ENCODE measurements at regions not wholly inside any gene's neighbourhood (a gene's known extent, or its start where the extent isn't known, plus 50 kb on each side); places are given as distances from the start of the nearest gene placed in this dataset.

DNA sequence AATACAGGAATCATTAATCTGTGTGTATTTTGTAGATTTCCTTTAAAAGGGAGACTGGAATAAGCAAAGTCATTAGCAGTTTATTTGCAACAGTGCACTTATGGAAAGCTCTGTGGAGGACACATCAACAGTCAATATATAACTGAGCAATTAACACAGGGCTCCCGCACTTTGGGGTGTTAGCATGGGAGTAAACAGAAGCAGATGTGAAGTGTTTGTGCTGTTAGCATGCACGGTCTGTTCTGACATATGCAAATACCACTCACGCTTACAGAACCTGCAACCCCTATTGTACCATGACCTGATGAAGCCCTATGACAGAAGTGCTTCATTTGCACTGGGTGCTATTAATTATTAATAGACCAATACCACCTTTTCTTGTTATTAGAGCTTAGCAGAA, 118.9 kb downstream of the PPP1R3A start:
- TF ChIP-seq, protein P1, sequence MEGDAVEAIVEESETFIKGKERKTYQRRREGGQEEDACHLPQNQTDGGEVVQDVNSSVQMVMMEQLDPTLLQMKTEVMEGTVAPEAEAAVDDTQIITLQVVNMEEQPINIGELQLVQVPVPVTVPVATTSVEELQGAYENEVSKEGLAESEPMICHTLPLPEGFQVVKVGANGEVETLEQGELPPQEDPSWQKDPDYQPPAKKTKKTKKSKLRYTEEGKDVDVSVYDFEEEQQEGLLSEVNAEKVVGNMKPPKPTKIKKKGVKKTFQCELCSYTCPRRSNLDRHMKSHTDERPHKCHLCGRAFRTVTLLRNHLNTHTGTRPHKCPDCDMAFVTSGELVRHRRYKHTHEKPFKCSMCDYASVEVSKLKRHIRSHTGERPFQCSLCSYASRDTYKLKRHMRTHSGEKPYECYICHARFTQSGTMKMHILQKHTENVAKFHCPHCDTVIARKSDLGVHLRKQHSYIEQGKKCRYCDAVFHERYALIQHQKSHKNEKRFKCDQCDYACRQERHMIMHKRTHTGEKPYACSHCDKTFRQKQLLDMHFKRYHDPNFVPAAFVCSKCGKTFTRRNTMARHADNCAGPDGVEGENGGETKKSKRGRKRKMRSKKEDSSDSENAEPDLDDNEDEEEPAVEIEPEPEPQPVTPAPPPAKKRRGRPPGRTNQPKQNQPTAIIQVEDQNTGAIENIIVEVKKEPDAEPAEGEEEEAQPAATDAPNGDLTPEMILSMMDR (conservative IDR thresholded peaks at IDR 0.05; ENCODE audit: low read length): no peak
- no peak for TF ChIP-seq EZH2phosphoT487 (IDR thresholded peaks at IDR 0.05; ENCODE audit: borderline replicate concordance, low read depth, low read length)

Data from OCI-LY7 (cell line).